Thyroid gland (tissue), 4 donors: ENCODE measurements at regions not wholly inside any gene's neighbourhood (a gene's known extent, or its start where the extent isn't known, plus 50 kb on each side); places are given as distances from the start of the nearest gene placed in this dataset.

Source experiments
- DNase-seq, 2 donors: peaks; one replicate each; pipeline ENCODE4 v3.0.0-alpha.2; 2019
- H3K27ac ChIP-seq, 3 donors: fragments of 200-600 bp; sonication (generic); 1 replicate in 2 of 3; 2 replicates in 1 of 3; pipeline ENCODE4 v1.5.1; 2016 to 2019; ENCODE audit warnings: mild to moderate bottlenecking in 1 of 3, moderate library complexity in 1 of 3
- H3K27me3 ChIP-seq: fragments of 200-600 bp; sonication (generic); one replicate; pipeline ENCODE4 v1.5.1; 2019
- H3K36me3 ChIP-seq, 2 donors: fragments of 200-600 bp; sonication (generic); one replicate each; pipeline ENCODE4 v1.5.1; 2016 to 2019
- H3K4me1 ChIP-seq, 2 donors: fragments of 200-600 bp; sonication (generic); one replicate each; pipeline ENCODE4 v1.5.1; 2017 to 2019
- H3K4me3 ChIP-seq, 3 donors: fragments of 200-600 bp; sonication (generic); replicated peaks in 1 of 3; 1 replicate in 2 of 3; 2 replicates in 1 of 3; pipeline ENCODE4 v1.5.1; 2016; ENCODE audit warnings: mild to moderate bottlenecking in 1 of 3
- H3K9me3 ChIP-seq: fragments of 200-600 bp; sonication (generic); one replicate; pipeline ENCODE4 v1.5.1; 2017
- POLR2A ChIP-seq, 2 donors: fragments of 450-650 bp; IDR thresholded peaks; one replicate each; pipeline ENCODE4 v1.6.1; 2017; ENCODE audit warnings: antibody characterized with exemption in 2 of 2, mild to moderate bottlenecking in 2 of 2, moderate library complexity in 1 of 2
- WGBS, 2 donors: methylation state at CpG; one replicate each; pipeline ENCODE4 v1.1.5; 2017; 5-methylcytosine and 5-hydroxymethylcytosine counted together
- intact Hi-C: fragments of 100-400 bp; cut with DNase I; formaldehyde crosslinking; loops from one replicate; pipeline ENCODE4 v1.15.1; 2023
- TF ChIP-seq, protein P1 (sequence below), 6 experiments: fragments of 200-600 bp in 3 of 6; fragments of 450-650 bp in 3 of 6; sonication (generic) in 3 of 6; IDR thresholded peaks; one replicate each; pipeline ENCODE4 v1.5.1; 2016 to 2019; ENCODE audit warnings: antibody characterized with exemption in 6 of 6, mild to moderate bottlenecking in 2 of 6, inconsistent platforms in 1 of 6, moderate library complexity in 1 of 6

GRCh38 chr2:158743879-158744278 lies 51.2 kb upstream of the DAPL1 start:
- H3K36me3 ChIP-seq = no peaks in the 10 kb centered on the region
- DNase-seq = no peak
- intact Hi-C loops = loop anchor here (5.0 to 10.0 kb wide), 2 partner anchors 287 to 559 kb away; partner anchors contain the start of genes CCDC148 and PKP4

GRCh38 chr2:158745067-158745865 lies 49.9 kb upstream of the DAPL1 start:
- no peaks in the 10 kb centered on the region for H3K27me3 ChIP-seq
- H3K9me3 ChIP-seq = no peaks in the 10 kb centered on the region
- H3K4me1 ChIP-seq = peaks cover 7 to 32% of the 10 kb centered on the region in 2 donors
- H3K27ac ChIP-seq = no peak overlapping the region
- 31 to 37% methylated on average over 10 to 16 of the region's 16 CpGs for WGBS, 2 donors
- intact Hi-C loops = loop anchor here (10.0 kb wide), 1 partner anchor 560 kb away; no protein-coding TSS in a partner anchor
- no peak for TF ChIP-seq POLR2A (IDR thresholded peaks at IDR 0.05)
- TF ChIP-seq, protein P1, sequence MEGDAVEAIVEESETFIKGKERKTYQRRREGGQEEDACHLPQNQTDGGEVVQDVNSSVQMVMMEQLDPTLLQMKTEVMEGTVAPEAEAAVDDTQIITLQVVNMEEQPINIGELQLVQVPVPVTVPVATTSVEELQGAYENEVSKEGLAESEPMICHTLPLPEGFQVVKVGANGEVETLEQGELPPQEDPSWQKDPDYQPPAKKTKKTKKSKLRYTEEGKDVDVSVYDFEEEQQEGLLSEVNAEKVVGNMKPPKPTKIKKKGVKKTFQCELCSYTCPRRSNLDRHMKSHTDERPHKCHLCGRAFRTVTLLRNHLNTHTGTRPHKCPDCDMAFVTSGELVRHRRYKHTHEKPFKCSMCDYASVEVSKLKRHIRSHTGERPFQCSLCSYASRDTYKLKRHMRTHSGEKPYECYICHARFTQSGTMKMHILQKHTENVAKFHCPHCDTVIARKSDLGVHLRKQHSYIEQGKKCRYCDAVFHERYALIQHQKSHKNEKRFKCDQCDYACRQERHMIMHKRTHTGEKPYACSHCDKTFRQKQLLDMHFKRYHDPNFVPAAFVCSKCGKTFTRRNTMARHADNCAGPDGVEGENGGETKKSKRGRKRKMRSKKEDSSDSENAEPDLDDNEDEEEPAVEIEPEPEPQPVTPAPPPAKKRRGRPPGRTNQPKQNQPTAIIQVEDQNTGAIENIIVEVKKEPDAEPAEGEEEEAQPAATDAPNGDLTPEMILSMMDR (IDR thresholded peaks at IDR 0.05) = peak in 5 of 6 experiments; percentile 32 to 89 (median 67)
- H3K36me3 ChIP-seq = no peaks in the 10 kb centered on the region
- peak; percentile 74 to 77 for DNase-seq
- no peak overlapping the region for H3K4me3 ChIP-seq

More at GRCh38 chr2:158743879-158744278, 51.2 kb upstream of the DAPL1 start:
- H3K9me3 ChIP-seq = no peaks in the 10 kb centered on the region
- H3K4me1 ChIP-seq = peaks cover 7 to 33% of the 10 kb centered on the region in 2 donors
- no peak overlapping the region for H3K27ac ChIP-seq
- H3K27me3 ChIP-seq = no peaks in the 10 kb centered on the region
- no peak overlapping the region for H3K4me3 ChIP-seq
- TF ChIP-seq, protein P1 (IDR thresholded peaks at IDR 0.05) = no peak
- no peak for TF ChIP-seq POLR2A (IDR thresholded peaks at IDR 0.05)
